HG02763 (cell line): ENCODE measurements at regions not wholly inside any gene's neighbourhood (a gene's known extent, or its start where the extent isn't known, plus 50 kb on each side); places are given as distances from the start of the nearest gene placed in this dataset.
A peak's percentile ranks its signal among the peaks of the same experiment; 100 is the strongest.
"Not testable (repeated sequence)": the region's sequence is repeated elsewhere in the genome, so short reads cannot be mapped to it uniquely, and the experiment has no call there.

Experiments used
- ATAC-seq: cut with Tn5 transposase; IDR thresholded peaks from one replicate; pipeline ENCODE4 v1.9.1; 2021; ENCODE audit warnings: mild to moderate bottlenecking, moderate library complexity; ENCODE audit not compliant: unreplicated experiment

DNA sequence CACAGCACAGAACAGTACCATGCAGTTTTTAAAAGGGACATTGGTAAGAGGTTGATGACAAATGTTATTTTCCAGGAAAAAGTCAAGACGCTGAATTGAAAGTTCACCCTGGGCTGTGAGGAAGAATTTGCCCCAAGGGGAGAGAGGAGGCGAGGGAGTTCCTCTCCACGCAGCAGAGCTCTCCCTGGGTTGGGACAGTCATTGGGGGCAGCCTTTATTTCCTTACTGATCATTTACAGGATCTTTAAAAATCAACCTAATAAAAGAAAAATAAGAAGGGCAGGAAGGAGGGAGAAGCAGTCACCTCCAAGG lies 49.9 kb upstream of the WNT7B start:
- ATAC-seq: no peak

DNA sequence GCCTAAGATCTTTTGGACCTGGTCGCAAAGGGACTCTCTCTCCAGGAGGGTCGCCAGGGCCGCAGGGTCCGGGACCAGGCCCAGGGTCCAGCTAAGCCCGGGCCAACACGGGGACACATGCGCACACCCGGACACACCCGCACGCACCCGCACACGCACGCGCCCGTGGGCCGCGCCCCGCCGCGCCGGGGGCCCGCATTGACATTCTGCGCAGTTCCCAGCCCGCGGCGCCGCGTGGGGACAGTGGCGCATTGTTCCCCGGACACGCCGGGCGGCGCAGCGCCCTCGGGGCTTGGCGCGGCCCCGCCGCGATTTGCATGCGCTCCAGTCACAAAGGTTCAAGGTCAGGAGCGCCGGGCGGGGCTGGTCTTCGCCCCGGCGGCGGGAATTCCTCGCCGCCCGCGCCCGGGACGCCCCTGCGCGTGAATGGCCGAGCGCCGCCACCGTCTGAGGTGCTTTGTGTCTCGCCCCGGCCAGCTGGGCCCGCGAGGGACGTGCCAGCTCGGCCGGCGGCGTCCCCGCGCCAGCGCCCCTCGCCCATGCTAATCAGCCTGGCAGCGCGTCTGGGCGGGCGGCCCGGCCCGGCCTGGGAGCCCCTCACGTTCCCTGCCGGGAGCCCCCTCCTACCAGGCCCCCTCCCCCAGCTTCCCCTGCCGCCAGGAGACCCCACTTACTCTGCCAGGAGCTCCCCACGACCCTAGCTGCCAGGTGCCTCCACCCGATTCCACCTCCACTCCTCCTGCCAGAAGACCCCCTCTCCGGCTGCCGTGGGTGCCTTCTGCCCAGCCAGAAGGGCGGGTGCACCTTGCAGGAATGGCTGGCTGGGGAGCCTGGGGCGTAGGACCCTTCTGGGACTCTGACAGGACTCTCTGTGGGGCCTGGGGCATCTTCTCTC lies 50.5 kb upstream of the WNT7B start:
- no peak for ATAC-seq

DNA sequence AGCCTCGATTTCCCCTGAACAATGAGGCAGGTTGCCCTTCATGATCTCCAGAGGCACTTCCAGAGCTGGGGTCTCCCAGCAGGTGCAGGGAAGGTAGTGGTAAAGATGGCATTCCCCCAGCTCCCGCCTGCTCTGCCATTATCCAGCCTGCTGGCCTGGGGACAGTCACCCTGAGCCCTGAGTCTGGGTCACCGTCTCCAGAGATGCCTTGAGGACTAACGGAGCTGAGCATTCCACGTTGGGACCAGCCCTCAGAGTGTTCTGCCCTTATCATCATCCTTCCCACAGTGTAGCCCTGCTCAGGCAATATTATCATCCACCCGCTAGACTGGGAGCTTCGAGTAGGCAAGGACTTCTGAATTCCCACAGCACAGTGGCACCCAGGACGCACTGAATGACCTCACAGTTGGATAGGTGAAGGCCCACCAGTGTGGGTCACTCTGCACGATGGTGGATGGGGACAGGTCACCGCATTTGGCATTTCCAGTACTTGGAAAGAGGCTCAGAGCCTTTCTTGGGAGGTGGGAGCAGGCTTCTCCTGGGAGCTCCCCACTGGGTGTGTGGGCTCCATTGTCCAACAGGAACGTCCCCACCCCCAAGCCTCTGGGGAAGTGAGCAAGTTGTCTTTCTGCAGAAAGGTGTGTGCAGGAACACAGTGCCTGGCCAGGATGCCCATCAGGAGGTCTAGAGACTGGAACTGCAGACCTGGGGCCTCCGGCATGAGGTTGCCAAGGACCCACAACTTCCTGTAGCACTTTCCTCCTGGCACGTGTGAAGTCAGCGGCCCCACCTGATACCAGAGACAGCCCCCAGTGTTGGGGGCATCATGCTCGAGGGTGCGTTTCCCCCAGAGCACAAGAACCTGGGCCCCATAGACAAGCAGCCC lies 51.4 kb upstream of the WNT7B start:
- ATAC-seq: no peak

DNA sequence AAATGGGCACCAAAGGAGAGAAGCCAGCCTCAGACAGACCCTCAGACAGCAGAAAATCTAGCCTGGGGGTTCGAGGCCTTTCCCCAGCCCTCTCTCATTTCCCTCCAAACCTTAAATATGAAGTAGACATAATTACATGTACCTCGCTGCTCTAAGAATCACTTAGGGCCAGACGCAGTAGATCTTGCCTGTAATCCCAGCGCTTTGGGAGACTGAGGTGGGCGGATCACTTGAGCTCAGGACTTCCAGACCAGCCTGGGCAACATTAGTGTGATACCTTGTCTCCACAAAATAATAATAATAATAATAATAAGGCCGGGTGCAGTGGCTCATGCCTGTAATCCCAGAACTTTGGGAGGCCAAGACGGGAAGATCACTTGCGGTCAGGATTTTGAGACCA lies 52.1 kb upstream of the WNT7B start:
- no peak for ATAC-seq

DNA sequence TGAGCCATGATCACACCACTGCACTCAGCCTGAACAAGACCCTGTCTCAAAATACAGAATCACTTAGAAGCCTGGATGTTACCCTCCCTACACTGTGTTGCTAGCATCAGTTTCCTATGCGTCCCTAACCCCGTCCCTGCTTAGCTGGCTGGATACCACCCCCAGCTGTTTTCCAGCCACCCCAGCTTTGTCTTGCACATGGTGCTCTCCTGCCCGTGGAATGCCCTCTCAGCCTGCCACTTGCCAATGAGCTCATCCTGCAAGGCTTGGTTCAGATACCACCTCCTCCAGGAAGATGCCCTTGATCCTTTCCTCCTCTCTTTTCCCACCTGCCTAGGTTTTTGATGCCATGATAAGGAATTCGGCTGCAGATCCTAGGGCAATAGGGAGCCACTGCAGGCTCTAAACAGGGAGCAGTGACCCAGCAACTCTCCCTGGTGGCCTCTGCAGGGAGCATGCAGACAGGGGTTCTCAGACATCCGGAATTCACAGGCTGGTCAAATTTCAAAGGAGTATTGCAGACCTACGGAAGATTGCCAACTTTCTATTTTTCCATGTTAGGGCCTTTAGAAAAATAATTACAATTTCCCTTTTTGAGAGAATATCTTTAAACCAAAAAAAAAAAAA lies 52.7 kb upstream of the WNT7B start:
- ATAC-seq: no peak

DNA sequence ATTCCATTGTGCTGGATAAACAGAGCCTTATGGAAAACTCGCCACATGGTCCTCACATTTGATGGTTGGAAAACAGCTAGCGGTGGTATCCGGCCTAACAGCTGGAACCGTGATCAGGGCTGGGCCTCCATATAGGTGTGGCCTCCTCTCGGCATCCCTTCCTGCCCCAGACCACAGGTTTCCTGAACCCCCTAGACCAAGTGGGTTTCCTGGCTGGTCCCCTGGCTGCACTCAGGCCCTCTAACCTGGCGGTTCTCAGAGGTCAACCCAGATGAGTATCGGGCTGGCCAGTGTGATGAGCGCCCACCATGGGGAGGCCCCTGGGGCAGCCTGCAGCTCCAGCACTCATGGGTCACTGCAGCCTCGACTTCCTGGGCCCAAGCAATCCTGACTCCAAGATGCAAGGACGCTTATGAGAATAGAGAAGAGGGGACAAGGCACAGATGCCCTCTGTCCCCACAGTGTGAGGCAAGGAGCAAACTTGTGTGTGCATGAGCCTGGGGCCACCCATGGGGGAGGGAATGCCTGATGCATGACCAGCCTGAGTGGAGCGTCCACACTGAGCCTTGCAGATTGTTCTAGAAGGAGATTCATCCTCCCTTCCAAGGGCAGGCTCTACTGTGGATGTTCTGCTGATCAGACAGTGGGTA lies 53.4 kb upstream of the WNT7B start:
- ATAC-seq: no peak

DNA sequence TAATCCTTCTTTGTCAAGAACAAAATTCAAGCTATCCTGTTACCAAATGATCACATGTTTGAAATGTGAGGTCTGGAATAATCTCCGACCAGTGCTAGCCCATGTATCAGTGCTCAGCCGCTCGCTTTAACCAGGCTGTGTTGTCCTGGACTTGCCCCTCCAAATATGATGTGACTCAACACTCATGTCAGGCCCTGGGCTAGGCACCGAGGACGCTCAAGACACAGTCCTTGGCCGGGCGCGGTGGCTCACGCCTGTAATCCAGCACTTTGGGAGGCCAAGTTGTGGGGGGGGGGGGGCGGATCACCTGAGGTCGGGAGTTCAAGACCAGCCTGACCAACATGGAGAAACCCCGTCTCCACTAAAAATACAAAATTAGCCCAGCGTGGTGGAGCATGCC lies 54.1 kb upstream of the WNT7B start:
- ATAC-seq: no peak

DNA sequence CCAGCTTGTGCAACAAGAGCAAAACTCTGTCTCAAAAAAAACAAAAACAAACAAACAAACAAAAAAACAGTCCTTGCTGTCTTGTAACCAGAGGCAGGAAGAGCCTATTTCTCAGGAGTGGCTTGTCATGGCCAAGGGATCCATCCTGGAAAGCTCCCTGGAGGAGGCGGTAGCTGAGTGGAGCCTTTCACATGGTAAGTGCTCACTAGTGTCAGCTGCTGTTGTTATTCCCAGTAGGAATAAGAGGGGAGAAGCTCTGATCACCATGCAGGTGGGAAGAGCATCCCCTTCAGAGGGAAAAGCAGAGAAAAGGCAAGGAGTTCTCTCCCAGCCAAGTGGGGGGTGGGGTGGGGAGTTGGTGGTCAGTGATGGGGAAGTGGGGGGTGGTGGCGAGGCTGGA lies 54.6 kb upstream of the WNT7B start:
- ATAC-seq: no peak

DNA sequence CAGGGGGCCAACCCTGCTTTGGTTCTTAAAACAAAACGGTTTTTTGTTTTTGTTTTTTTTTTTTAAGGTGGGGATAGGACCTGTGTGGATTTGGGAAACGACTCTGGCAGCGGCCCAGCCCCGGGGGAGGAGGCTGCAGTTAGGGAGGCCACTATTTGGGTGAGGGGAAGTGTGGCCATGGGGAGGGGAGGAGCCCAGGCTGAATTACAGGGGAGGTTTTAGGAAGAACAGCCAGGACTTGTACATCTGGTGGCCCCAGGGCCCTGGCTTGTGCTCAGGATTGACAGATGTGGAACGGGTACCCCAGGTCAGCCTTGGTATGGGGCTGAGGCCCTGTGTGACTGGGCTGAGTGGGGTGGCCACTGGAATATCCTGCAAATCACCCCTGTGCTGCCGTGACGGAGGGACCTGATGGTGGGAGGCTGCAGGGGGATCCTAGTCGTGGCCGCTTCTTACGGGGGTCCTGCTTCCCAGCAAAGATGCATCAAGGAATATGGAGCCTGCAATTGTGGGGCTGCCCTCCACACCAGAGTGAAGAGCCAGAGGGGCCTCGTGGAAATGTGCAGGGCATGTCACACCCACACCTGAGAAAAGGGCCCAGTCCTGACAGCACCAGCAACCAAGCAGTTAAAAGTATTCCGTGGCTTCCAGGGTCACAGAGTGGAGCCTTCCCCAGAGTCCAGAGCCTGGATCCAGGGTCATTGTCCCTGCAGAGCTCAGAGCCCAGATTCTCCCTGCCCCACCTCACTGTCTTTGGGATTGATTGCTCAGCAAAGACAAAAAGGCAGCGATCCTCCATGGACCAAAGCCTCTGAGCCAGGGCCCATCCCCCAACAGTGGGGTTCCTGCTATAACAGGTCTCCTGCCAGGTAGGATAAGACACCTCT lies 55.2 kb upstream of the WNT7B start:
- no peak for ATAC-seq

DNA sequence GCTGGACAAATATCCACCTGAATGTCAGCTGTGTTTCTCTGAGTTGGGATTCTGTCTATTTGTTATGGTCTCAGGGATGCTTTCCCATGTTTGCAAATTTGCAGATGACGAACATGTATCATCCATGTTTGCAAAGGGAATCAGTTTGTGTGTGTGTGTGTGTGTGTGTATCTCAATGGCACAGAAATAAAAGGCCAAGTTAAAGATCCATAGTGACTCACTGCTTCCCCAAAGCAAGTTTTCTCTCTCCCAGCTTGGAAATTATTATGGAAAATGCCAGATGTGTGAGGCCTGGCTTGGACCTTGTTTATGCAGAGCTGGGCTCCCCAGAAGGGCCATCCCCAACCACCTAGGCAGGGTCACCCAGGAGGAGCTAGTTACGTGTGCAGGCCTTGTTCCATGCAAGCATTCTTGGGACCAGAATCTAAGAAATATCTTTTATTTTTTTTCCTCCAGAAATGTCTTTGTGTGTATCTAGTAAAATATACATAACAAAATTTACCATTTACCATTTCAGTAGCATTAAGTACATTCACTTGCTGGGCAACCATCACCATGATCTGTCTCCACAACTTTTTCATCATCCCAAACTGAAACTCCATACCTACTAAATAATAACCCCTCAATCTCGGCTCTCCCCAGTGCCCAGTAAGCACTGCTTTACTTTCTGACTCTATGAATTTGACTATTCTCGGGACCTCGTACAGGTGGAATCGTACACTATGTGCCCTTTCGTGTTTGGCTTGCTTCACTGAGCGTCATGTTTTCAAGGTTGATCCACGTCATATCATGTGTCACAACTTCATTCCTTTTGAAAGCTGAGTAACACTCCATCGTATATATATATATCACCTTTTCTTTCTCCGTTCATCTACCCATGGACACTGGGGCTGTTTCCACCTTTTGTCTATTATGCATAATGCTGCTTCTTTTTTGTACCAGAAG lies 56.6 kb upstream of the WNT7B start:
- ATAC-seq: no peak

DNA sequence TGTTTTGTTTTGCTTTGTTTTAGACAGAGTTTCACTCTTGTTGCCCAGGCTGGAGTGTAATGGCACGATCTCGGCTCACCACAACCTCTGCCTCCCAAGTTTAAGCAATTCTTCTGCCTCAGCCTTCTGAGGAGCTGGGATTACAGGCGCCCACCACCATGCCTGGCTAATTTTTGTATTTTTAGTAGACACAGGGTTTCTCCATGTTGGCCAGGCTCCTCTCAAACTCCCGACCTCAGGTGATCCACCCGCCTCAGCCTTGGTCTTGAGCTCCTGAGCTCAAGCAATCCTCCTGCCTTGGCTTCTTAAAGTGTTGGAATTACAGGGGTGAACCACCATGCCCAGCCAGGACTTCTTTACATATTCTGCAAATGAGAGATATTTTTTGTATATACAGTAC lies 57.5 kb upstream of the WNT7B start:
- ATAC-seq: not testable (repeated sequence)

DNA sequence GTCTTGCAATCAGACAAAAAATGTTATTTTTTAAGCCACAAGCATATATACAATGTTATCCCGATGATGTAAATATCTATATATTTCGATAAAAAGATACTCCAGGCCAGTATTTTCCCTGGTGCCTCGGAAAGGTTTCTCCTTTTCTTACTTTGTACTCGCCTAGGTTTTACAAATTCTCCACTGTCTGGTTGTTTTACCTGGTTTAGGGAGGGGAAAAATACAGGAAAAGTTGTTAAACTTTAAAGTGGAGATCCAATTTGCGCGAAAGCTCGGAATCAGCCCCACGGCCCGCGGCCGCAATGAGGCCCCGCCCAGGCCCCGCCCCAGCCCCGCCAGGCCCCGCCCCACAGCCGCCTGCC lies 58.4 kb upstream of the WNT7B start:
- no peak for ATAC-seq

DNA sequence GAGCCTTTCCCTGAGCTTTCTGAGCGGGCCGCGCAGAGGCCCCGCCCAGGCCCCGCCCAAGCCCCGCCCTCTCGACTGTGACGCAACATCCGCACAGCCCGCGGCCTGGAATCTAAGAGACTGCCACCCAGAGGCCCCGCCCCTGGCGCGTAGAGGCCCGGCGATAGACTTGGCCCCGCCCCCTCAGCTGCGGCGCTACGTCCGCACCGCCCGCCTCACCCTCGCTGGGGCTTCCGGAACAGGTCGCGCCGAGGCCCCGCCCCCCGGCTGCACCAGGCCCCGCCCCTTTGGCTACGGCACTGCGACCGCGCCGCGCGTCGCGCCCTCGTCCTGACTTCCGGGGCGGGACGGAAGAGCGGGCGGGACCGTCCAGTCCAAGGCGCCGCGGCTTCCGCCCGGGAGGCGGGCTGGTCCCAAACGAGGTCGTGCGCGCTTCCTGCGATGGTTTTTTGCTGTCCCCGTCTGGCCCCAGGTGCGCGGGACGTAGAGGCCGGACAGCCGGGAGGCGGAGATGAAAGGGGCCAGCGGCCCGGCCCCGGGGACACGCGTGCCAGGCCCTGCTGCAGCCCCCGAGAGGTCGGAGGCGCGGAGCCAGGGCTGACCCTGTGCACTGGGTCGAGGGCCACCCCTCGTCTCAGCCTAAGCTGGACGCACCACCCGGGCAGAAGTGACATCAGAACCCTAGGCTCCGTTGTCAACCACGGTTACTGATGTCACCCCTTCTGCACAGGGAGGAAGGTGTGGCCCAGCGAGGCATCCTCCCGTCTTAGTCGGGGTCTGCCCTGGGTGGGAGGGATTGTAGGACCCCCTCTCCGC lies 59.0 kb upstream of the WNT7B start:
- peak; percentile 97 for ATAC-seq

DNA sequence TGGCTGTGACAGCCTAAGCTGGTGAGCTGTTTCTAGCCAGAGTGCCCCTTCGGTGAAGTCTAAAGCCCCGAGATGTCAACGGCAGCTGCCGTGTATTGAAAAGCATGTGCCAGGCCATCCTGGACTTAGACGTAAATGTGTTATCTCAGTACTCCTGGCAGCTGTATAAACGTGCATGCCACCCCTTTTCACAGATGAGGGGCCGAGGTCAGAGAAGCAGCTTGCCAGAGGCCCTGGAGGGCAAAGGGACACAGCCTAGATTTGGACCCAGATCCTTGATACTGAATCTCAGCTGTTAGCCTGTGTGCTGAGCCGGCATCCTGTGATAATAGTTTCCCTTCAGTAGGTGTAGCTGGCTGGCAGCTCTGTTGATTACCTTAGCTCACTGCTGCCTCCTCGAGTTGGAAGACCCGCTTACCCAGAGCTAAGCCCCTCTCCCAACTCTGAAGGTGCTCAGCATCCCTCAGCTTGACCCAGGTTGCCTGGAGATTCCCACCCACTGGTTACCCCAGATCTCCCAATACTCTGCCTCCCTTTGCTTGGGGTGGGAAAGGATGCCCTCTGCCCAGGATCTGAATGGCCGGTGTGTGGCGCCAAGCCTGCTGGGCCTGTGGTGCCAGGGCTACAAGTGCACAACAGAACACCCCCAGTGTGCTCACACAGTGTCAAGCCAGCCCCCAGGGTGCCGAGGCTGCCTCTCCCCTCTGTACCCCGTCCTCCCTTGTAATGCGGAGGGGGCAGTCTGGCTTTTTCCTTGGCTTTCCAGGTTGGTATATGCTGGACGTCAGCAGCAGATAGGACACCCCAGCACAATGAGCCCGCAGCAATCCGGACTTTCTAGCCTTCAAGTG lies 59.8 kb upstream of the WNT7B start:
- no peak for ATAC-seq

DNA sequence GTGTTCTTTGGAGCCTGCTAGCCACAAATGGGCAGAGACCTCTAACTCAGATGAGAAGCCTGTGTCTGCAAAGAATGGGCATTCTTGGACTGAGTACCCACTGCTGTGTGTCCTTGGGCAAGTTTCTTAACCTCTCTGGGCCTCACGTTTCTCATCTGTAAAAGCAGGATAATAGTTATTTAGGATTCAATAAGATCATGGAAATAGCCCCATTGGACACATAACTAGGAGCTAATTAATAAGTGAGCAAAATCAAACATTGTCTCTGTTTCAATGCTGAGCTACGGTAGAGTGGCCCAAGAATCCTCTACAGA lies 61.2 kb upstream of the WNT7B start:
- ATAC-seq: no peak

DNA sequence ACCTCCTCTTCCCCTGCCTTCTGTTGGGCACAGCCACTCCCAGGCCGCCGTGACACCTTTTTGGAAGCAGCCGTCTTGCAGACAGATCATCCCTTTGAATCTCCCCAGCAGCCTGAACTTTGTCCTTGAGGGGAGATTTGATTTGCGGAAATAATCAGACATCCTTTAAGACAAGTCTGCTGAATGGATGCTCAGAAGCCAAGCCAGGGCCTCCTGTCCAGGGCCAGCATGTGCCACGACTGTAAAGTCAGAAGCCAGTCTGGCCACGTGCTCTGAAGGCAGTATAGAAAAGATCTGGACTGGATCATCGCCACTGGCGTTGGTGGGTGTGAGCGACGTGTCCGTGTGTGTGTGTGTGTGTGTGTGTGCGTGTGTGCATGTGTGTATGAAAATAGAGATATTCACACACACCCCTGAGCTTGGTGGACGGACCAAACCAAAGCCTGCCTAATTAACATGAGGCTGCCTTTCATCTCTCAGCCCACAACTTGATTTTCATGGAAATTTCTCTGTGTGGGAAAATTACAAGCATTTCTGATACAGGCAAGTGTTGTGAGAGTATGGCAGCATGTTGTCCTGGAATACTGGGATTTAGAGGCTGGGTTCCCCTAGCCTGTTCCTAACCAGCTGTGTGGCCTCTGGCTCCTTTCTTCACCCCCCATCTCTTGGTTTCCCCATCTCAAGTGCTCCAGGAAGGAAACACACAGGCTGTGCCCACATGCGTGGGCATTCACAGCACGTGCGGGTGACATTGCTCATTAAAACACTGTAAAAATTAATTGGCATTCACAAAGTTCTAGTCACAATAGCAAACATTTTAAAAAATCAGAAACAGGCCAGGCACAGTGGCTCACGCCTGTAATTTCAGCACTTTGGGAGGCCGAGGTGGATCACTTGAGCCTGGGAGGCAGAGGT lies 61.8 kb upstream of the WNT7B start:
- no peak for ATAC-seq

DNA sequence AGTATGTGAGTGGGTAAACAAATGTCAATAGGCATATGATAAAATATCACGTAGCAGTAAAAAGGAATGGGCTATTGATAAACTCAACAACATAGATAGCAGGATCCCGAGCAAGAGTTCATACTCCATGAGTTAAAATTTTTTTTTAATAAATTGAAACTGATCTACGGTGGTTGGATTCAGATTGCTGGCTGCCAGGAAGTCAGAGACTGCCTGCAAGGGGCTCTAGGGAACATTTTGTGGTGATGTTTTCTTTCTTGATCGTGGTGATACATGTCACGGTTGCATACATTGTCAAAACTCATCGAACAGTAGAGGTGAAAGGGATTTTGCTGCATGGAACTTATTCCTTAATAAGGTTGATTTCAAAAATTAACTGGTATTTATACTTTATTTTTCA lies 62.6 kb upstream of the WNT7B start:
- ATAC-seq: no peak
